Nephron (organoid): ENCODE measurements at regions not wholly inside any gene's neighbourhood (a gene's known extent, or its start where the extent isn't known, plus 50 kb on each side); places are given as distances from the start of the nearest gene placed in this dataset.
A peak's percentile ranks its signal among the peaks of the same experiment; 100 is the strongest.

ENCODE experiments used
- H3K27ac Mint-ChIP-seq, 3 experiments: 2 replicates each; pipeline ENCODE4 v1.8.0; 2020; ENCODE audit warnings: mixed read lengths in 3 of 3, mild to moderate bottlenecking in 2 of 3, moderate library complexity in 1 of 3
- H3K27me3 Mint-ChIP-seq: 2 replicates; pipeline ENCODE4 v1.8.0; 2021; ENCODE audit warnings: low read depth, mild to moderate bottlenecking, moderate library complexity, mixed read lengths
- H3K36me3 Mint-ChIP-seq: 2 replicates; pipeline ENCODE4 v1.8.0; 2020; ENCODE audit warnings: low read depth, mixed read lengths
- H3K4me1 Mint-ChIP-seq: 2 replicates; pipeline ENCODE4 v1.8.0; 2020; ENCODE audit warnings: mixed read lengths
- H3K4me3 Mint-ChIP-seq, 3 experiments: 2 replicates each; pipeline ENCODE4 v1.8.0; 2020; ENCODE audit warnings: mild to moderate bottlenecking in 3 of 3, mixed read lengths in 3 of 3, moderate library complexity in 2 of 3
- H3K9me3 Mint-ChIP-seq: 2 replicates; pipeline ENCODE4 v1.8.0; 2020; ENCODE audit warnings: mixed read lengths
- CTCF ChIP-seq, 3 experiments: fragments of 200-600 bp; sonication (generic); IDR thresholded peaks; one replicate each; pipeline ENCODE4 v1.5.0; 2021; ENCODE audit warnings: antibody characterized with exemption in 3 of 3; ENCODE audit not compliant: unreplicated experiment in 3 of 3

- Mint-ChIP-seq H3K27ac (peak overlapping the region in 2 of 3 experiments; percentile 20 to 22), H3K9me3 (peaks cover 4% of the 10 kb centered on the region), H3K27me3 (peaks cover 4% of the 10 kb centered on the region), H3K4me1 (peaks cover 21% of the 10 kb centered on the region), H3K4me3 (no peak overlapping the region), H3K36me3 (no peaks in the 10 kb centered on the region)
- no peak for TF ChIP-seq CTCF (IDR thresholded peaks at IDR 0.05; ENCODE audit: unreplicated experiment in 3 of 3)
Observed at GRCh38 chr20:48070991-48071652, 285.8 kb upstream of the SULF2 start.

DNA sequence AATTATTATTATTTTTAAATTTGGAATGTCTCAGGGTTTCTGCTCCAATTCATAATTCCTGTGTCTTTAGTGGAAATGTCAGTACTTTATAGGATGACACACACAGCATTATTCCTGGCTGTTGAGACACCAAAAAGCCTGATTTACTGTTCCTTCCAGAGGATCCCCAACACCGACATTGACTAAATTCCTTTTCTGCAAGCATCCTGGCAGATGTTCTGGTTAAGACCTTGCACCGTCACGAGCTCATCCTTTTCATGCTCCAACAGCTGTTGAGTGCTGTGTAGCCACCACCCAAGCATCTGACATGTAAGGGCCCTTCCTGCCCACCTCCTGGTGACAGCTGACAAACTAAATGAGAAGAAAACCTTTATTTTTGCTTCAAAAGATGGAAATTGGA, 284.3 kb upstream of the SULF2 start:
- H3K27ac Mint-ChIP-seq: peak overlapping the region in 1 of 3 experiments; percentile 30
- TF ChIP-seq CTCF (IDR thresholded peaks at IDR 0.05; ENCODE audit: unreplicated experiment in 3 of 3): no peak
- H3K4me3 Mint-ChIP-seq: no peak overlapping the region
- peaks cover 30% of the 10 kb centered on the region for H3K4me1 Mint-ChIP-seq
- H3K9me3 Mint-ChIP-seq: peaks cover 4% of the 10 kb centered on the region
- H3K27me3 Mint-ChIP-seq: peaks cover 4% of the 10 kb centered on the region
- no peaks in the 10 kb centered on the region for H3K36me3 Mint-ChIP-seq

GRCh38 chr20:48066851-48067250, 281.6 kb upstream of the SULF2 start:
- TF ChIP-seq CTCF (IDR thresholded peaks at IDR 0.05; ENCODE audit: unreplicated experiment in 3 of 3): no peak
- Mint-ChIP-seq H3K4me1 (peaks cover 38% of the 10 kb centered on the region), H3K27me3 (no peaks in the 10 kb centered on the region), H3K9me3 (peaks cover 4% of the 10 kb centered on the region), H3K4me3 (no peak overlapping the region), H3K36me3 (no peaks in the 10 kb centered on the region), H3K27ac (no peak overlapping the region)

- Mint-ChIP-seq H3K4me1 (peaks cover 38% of the 10 kb centered on the region), H3K4me3 (no peak overlapping the region), H3K27me3 (no peaks in the 10 kb centered on the region), H3K27ac (peak overlapping the region in 2 of 3 experiments; percentile 22 to 65), H3K36me3 (no peaks in the 10 kb centered on the region), H3K9me3 (peaks cover 4% of the 10 kb centered on the region)
- TF ChIP-seq CTCF (IDR thresholded peaks at IDR 0.05; ENCODE audit: unreplicated experiment in 3 of 3): no peak
Observed at GRCh38 chr20:48066246-48066645, 281.0 kb upstream of the SULF2 start.

DNA sequence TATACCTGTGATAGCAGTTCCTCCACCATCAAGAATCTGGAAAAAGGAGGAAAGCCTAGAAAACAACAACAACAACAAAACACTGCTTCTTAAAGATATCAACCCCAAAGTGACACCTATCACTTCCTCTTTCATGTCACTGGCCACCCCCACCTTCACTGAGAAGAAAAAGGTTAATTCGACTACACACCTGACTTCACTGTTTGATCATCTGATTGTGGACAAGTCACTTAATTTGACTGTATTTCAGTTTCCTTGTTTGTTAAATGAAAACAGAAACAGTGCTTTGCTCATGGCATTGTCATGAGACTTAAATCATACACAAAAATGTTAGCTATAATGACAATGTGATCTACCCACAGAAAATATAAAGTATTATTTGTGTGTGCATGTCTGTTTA, 280.6 kb upstream of the SULF2 start:
- no peak overlapping the region for H3K4me3 Mint-ChIP-seq
- H3K36me3 Mint-ChIP-seq: no peaks in the 10 kb centered on the region
- no peak for TF ChIP-seq CTCF (IDR thresholded peaks at IDR 0.05; ENCODE audit: unreplicated experiment in 3 of 3)
- peaks cover 38% of the 10 kb centered on the region for H3K4me1 Mint-ChIP-seq
- H3K9me3 Mint-ChIP-seq: peaks cover 4% of the 10 kb centered on the region
- H3K27ac Mint-ChIP-seq: peak overlapping the region; percentile 20 to 65 (median 22)
- H3K27me3 Mint-ChIP-seq: no peaks in the 10 kb centered on the region

- Mint-ChIP-seq H3K4me3 (no peak overlapping the region), H3K27ac (peak overlapping the region in 2 of 3 experiments; percentile 4 to 25), H3K4me1 (peaks cover 33% of the 10 kb centered on the region), H3K36me3 (no peaks in the 10 kb centered on the region), H3K27me3 (no peaks in the 10 kb centered on the region), H3K9me3 (peaks cover 4% of the 10 kb centered on the region)
- TF ChIP-seq CTCF (IDR thresholded peaks at IDR 0.05; ENCODE audit: unreplicated experiment in 3 of 3): no peak
Observed at GRCh38 chr20:48064929-48065328, 279.6 kb upstream of the SULF2 start.
